Cerebellar nuclear complex (tissue), 1 donor: ENCODE measurements at regions not wholly inside any gene's neighbourhood (a gene's known extent, or its start where the extent isn't known, plus 50 kb on each side); places are given as distances from the start of the nearest gene placed in this dataset.

Source experiments
- DNase-seq, 2 experiments: peaks; one replicate each; lab custom pipeline; 2025; lab: John Stamatoyannopoulos, UW

- no peak for DNase-seq
Measured at GRCh38 chr2:158905341-158905740, 63.1 kb upstream of the TANC1 start.

GRCh38 chr2:158905784-158906183 lies 62.7 kb upstream of the TANC1 start:
- no peak for DNase-seq

GRCh38 chr2:158907926-158908456 lies 60.4 kb upstream of the TANC1 start:
- DNase-seq, result no peak

- no peak for DNase-seq
Measured at GRCh38 chr2:158912112-158912511, 56.3 kb upstream of the TANC1 start.

- DNase-seq, result no peak
Measured at GRCh38 chr2:158912765-158913164, 55.7 kb upstream of the TANC1 start.

- no peak for DNase-seq
Measured at GRCh38 chr2:158914066-158914465, 54.4 kb upstream of the TANC1 start.

- DNase-seq, result no peak
Measured at GRCh38 chr2:158914731-158915130, 53.7 kb upstream of the TANC1 start.

GRCh38 chr2:158917121-158917520 lies 51.3 kb upstream of the TANC1 start:
- no peak for DNase-seq

- no peak for DNase-seq
Measured at GRCh38 chr2:158918452-158918851, 50.0 kb upstream of the TANC1 start.
